GM21619 (cell line): ENCODE measurements at regions not wholly inside any gene's neighbourhood (a gene's known extent, or its start where the extent isn't known, plus 50 kb on each side); places are given as distances from the start of the nearest gene placed in this dataset.

Experiments used
- ATAC-seq: cut with Tn5 transposase; IDR thresholded peaks from one replicate; pipeline ENCODE4 v1.9.1; 2021; ENCODE audit not compliant: unreplicated experiment

- no peak for ATAC-seq
Observed at GRCh38 chr2:188039307-188039706, 252.4 kb upstream of the GULP1 start.

DNA sequence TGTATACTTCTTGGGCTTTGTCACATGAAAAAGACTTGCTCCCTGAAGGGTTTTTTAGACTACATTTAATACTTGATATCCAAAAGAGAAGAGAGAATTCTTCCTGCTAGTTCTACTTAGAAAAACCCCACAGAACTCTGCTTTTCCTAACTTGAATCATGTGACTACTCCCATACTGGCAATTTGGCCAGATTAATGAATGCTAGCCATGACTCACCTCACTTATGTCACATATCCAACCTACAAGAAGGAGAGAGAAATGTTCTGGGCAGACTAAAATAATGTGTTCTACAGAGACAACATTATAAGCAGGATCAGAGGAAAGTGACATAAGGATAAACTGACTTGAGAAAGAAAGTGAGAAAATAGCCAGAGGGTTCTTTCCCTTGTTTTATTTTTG is 249.3 kb upstream of the GULP1 start:
- no peak for ATAC-seq

DNA sequence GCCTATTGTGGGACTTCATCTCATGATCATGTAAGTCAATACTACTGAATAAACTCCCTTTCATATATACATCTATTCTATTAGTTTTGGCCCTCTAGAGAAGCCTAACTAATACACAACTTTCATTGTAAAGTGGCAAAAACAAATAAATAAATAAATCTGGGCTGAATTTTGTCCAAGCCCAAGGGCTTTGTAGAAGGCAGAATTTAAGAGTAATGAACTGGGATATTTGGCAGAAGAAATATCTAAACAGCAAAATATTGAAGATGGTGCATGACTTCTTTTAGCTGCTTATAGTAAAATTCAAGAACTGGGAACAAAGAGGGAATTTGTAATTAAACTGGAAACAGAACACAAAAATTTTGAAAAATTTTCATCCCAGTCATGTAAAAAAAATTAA is 246.7 kb upstream of the GULP1 start:
- ATAC-seq = no peak

GRCh38 chr2:188046437-188046836 is 245.2 kb upstream of the GULP1 start:
- no peak for ATAC-seq

- no peak for ATAC-seq
Observed at GRCh38 chr2:188047735-188048134, 243.9 kb upstream of the GULP1 start.

GRCh38 chr2:188050726-188051125 is 240.9 kb upstream of the GULP1 start:
- ATAC-seq = no peak

- ATAC-seq = no peak
Observed at GRCh38 chr2:188051706-188052105, 240.0 kb upstream of the GULP1 start.

- no peak for ATAC-seq
Observed at GRCh38 chr2:188065386-188065785, 226.3 kb upstream of the GULP1 start.

- no peak for ATAC-seq
Observed at GRCh38 chr2:188068093-188068492, 223.6 kb upstream of the GULP1 start.

DNA sequence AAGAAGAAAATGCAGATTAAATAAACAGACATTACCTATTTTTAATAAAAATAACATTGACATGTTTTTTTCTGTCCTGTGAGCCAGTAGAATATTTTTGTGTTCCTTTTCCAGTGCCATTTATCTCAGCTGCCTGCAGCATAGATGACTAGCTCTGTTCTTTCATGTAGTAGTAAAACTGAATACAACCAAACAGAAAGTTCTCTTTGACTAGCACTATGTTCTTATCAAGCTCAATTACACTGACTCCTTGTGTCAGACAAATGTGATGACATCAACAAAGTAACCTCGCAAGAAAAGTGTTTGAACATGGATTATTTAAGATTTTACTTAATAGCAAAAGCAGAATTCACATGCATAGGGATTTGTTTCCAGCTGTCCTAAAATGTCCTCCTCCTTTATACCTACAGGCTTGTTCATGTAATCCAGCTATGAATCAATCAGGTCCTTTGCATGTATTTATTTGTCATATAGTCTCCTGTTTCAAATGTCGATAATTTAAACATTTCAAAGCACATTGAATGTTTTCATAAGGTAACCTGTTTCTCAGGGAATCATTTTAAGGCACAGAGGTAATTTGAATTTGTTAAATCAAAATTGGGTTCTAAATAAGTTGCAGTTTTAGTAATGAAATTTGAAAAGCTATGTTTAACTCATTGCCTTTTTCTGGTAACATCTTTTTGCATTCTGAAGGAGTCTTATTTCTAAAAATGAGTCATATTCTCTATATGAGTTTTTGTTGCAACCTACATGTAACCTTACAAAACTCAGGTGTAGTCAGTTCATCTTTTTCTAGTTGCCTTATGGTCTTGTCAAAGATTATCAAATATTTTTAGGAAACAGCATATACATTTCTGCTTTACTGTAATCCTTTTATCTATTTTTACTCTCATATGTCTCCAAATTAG is 215.3 kb upstream of the GULP1 start:
- ATAC-seq = peak; percentile 74

DNA sequence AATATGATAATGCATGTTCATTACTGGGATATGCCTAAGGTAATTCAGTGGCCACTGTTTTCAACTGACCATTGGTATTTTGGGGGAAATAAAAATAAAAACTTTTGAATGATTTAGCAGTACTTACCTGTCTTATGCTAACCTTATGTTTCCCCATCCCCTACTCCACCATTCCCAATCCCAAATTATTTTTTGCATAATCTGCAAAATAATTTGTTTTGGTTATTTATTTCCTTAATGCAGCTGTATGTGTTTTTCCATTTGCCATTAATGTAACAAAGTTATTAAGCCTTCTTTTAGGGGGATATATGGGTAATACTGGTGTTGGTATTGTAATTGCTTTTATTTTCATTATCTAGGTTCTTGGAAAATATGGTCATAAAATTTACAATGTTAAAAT is 213.9 kb upstream of the GULP1 start:
- no peak for ATAC-seq

DNA sequence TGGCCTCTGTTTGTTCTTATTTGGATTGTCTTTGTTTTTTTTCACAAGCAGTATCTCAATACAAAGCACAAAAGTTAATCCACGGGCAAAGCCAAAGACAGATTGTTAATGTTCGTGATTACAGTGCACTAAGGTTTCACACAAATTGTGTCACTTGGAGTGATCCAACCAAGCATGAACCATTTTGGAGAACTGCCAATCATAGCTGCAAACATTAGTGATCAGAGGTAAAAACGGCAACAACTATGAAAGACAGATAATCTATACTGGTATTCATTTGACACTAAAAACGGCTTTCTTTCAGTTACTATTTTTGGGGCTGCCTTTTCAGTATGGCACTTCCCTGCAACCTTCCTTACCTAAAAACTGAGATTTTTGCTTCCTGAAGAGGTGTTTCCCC is 213.1 kb upstream of the GULP1 start:
- ATAC-seq = no peak

GRCh38 chr2:188079196-188079595 is 212.5 kb upstream of the GULP1 start:
- ATAC-seq = no peak

GRCh38 chr2:188085421-188085820 is 206.3 kb upstream of the GULP1 start:
- ATAC-seq = no peak

DNA sequence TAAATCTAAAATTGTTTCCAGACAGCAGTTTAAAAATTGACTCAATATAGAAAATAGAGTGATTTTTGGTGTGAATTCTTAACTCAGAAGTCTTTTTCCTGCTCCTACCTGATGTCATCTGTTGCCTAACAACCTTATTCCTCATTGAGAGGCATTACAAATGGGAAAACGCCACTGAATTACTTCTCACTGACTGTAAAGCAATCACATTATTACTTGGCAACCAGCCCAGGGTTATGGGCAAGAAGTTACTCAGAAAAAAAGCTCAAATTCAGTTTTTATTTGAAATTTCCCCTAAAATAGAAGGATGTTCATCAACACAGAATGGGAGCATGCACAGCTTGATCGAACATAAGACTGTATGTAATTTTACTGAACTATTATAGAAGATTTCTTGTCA is 201.8 kb upstream of the GULP1 start:
- no peak for ATAC-seq

DNA sequence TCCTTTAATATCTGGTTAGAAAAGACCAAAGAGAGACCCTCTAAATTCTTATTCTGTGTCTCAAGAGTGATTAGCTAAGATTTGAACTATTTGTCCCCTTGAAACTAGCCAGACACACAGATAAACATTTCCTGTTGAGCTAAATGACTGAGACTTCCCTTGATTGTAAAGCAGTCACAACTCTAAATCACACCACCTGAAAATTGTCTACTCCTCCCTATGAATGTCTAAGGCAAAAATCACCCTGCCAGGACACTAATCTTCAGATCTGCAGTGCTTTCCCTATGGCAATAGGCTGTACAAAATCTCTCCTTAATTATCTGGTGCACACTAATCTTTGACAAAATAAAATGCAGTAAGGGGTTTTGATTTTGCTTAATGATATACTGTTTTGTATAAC is 200.5 kb upstream of the GULP1 start:
- ATAC-seq = no peak

DNA sequence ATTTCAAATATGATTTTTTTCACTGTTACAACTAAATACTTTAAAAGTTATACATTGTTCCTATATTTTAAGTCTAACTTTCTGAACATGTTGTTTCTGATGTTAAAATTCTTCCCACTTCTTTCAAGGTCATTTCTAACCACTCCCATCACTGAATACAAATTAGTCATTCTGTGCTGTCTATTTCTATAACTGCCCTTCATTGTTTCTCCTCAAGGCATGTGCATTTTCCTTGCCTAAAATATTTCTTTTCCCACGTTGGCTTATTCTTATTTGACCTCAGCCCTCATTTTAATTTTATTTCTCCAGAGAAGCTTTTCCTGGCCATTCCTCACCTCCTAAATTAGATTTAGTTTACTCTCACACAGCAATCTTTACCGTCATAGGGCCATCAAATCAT is 198.9 kb upstream of the GULP1 start:
- no peak for ATAC-seq

DNA sequence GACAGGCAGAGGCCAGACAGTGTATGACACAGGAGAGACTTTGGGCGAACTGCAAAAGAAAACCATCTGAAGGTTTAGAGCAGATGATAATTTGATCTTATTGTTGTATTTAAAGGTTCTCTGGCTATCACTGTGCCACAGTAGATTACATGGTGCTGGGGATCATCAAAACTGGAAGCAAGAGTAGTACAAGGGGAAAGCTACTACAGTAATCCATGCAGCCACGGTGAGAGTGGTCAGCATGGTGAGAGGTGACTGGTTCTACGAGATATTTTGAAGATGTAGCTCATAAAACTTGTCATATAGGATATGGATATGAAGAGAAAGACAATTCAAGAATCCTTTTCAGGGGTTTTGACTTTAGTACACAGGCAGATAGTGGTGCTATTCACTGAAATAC is 194.8 kb upstream of the GULP1 start:
- no peak for ATAC-seq

GRCh38 chr2:188102881-188103280 is 188.8 kb upstream of the GULP1 start:
- no peak for ATAC-seq

DNA sequence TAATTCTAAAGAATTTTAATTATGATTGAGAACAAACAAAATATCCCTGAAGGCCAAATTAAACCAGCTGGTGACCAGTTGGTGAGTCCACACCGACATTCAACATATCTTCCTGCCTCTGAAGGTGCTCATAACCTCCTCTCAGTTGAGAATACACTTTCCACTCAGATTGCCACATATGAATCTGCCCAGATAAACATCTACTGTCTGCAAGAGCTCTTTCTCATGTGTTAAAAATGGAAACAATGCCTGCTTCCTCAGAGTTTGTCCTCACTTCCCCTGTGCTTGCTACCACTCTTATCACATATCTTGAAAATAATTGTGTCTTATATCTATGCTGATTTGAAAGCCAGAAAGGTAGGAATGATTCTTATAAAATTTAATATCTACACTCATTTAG is 177.7 kb upstream of the GULP1 start:
- ATAC-seq = no peak

- no peak for ATAC-seq
Observed at GRCh38 chr2:188117706-188118105, 174.0 kb upstream of the GULP1 start.

DNA sequence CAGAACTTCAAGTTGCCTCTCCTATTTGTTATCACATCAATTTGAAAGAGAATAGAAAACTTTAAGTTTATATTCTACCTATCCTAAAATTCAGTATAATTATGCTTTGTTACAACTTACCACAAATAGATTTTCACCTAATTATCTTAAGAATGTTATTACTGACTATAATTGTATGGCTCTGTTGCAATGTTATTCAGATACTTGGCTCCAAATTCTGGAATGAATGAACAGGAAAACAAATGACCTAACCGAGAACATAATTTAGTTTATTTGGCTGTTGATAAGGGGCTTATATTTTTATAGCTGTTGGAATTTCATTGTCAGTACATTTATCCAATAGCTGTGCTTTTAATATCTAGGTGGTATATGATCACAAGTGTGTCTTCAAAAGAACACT is 173.2 kb upstream of the GULP1 start:
- ATAC-seq = no peak
